Keratinocyte (primary cell): ENCODE measurements at regions not wholly inside any gene's neighbourhood (a gene's known extent, or its start where the extent isn't known, plus 50 kb on each side); places are given as distances from the start of the nearest gene placed in this dataset.

Source experiments
- DNase-seq: peaks from one replicate; pipeline ENCODE4 v3.0.0-alpha.2; 2011; ENCODE audit warnings: low read depth, missing footprints, low spot score
- FAIRE-seq: peaks from 2 replicates; lab custom pipeline; 2011; peaks lifted over from hg19 to GRCh38; lab: Jason Lieb, UNC
- H2AFZ ChIP-seq: 2 replicates; pipeline ENCODE4 v1.6.0; 2012; ENCODE audit warnings: low read length, control low read depth, inconsistent platforms; ENCODE audit not compliant: control insufficient read depth
- H3K27ac ChIP-seq: 2 replicates; pipeline ENCODE4 v1.5.1; 2011; ENCODE audit warnings: low read length; ENCODE audit not compliant: control insufficient read depth, insufficient read depth
- H3K27me3 ChIP-seq: 3 replicates; pipeline ENCODE4 v1.6.0; 2011; ENCODE audit warnings: low read length; ENCODE audit not compliant: control insufficient read depth, insufficient read depth; ENCODE audit errors: extremely low read depth
- H3K36me3 ChIP-seq, 2 experiments: 2 replicates in 1 of 2; 3 replicates in 1 of 2; pipeline ENCODE4 v1.5.1; 2011; ENCODE audit warnings: low read length in 2 of 2, mild to moderate bottlenecking in 1 of 2; ENCODE audit not compliant: control insufficient read depth in 2 of 2, insufficient read depth in 2 of 2; ENCODE audit errors: extremely low read depth in 1 of 2
- H3K4me1 ChIP-seq: 3 replicates; pipeline ENCODE4 v1.5.1; 2011; ENCODE audit warnings: low read length; ENCODE audit not compliant: control insufficient read depth, insufficient read depth; ENCODE audit errors: extremely low read depth
- H3K4me2 ChIP-seq: 3 replicates; pipeline ENCODE4 v1.6.0; 2011; ENCODE audit warnings: low read depth, low read length; ENCODE audit not compliant: control insufficient read depth, insufficient read depth; ENCODE audit errors: extremely low read depth
- H3K4me3 ChIP-seq, 3 experiments: fragments of 200-600 bp in 1 of 3; sonication (generic) in 1 of 3; 2 replicates in 2 of 3; 3 replicates in 1 of 3; pipeline ENCODE4 v1.5.1; 2011 to 2016; ENCODE audit warnings: low read length in 3 of 3, mild to moderate bottlenecking in 3 of 3, control low read depth in 2 of 3, inconsistent platforms in 1 of 3, low read depth in 1 of 3, mixed read lengths in 1 of 3, mixed run types in 1 of 3, moderate library complexity in 1 of 3; ENCODE audit not compliant: control insufficient read depth in 2 of 3, insufficient read depth in 2 of 3; ENCODE audit errors: extremely low read depth in 1 of 3
- H3K79me2 ChIP-seq: 2 replicates; pipeline ENCODE4 v1.6.0; 2012; ENCODE audit warnings: low read length; ENCODE audit not compliant: control insufficient read depth, insufficient read depth
- H3K9ac ChIP-seq: 3 replicates; pipeline ENCODE4 v1.6.0; 2011; ENCODE audit warnings: low read length; ENCODE audit not compliant: control insufficient read depth, insufficient read depth; ENCODE audit errors: extremely low read depth
- H3K9me1 ChIP-seq: 3 replicates; pipeline ENCODE4 v1.6.0; 2011; ENCODE audit warnings: low read length; ENCODE audit not compliant: control insufficient read depth, insufficient read depth; ENCODE audit errors: extremely low read depth
- H3K9me3 ChIP-seq: 2 replicates; pipeline ENCODE4 v1.5.1; 2012; ENCODE audit warnings: low read depth, low read length; ENCODE audit not compliant: control insufficient read depth
- H4K20me1 ChIP-seq: 3 replicates; pipeline ENCODE4 v1.6.0; 2011; ENCODE audit warnings: low read length; ENCODE audit not compliant: control insufficient read depth, insufficient read depth; ENCODE audit errors: extremely low read depth
- EZH2 ChIP-seq: IDR thresholded peaks from one replicate; pipeline ENCODE4 v1.6.1; 2012; ENCODE audit warnings: inconsistent platforms, mild to moderate bottlenecking, low read length, moderate library complexity
- dilution Hi-C: fragments of 300-500 bp; cut with MboI; formaldehyde crosslinking; loops from one replicate; pipeline ENCODE4 v1.7.0; 2020; ENCODE audit warnings: low sequenced_read_pairs; ENCODE audit not compliant: extremely low pct_ligation_motif_present
- TF ChIP-seq, protein P1 (sequence below), 3 experiments: IDR thresholded peaks in 1 of 3; conservative IDR thresholded peaks in 1 of 3; optimal IDR thresholded peaks in 1 of 3; 2 replicates in 2 of 3; 3 replicates in 1 of 3; pipeline versions ENCODE3 to v1.5.1; 2011; ENCODE audit warnings: low read length in 3 of 3, mild to moderate bottlenecking in 3 of 3, moderate library complexity in 2 of 3, control low read depth in 1 of 3, inconsistent platforms in 1 of 3; ENCODE audit not compliant: insufficient read depth in 2 of 3; ENCODE audit errors: extremely low read depth in 1 of 3

DNA sequence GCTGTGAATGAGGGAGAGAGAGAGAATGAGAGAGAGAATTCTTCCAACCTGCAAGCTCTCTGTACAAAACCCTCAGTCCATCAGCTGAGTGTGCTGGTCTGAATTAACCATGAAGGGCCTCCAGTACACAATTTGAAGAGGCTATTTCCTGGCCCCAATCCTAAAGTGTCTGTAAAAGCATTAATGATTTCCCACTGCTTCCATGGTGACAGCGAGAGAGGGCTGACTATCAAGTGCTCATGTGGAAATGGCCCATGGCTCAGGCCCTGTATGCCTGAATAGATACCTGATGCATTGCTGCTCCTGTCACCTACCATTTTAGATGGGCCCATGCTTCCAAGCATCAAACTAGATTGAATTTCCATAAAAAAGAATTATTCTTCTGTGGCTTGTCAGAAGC, 592.4 kb downstream of the KIF4B start:
- Histone ChIP-seq H3K36me3 (no peaks in the 10 kb centered on the region), H3K9me1 (no peaks in the 10 kb centered on the region), H3K79me2 (no peaks in the 10 kb centered on the region), H3K9ac (no peak overlapping the region), H3K4me2 (no peak overlapping the region), H3K27me3 (no peaks in the 10 kb centered on the region), H3K4me1 (no peaks in the 10 kb centered on the region), H3K4me3 (no peak overlapping the region), H4K20me1 (no peaks in the 10 kb centered on the region), H2AFZ (no peak overlapping the region), H3K9me3 (no peaks in the 10 kb centered on the region), H3K27ac (no peak overlapping the region)
- no peak for DNase-seq
- no peak for TF ChIP-seq EZH2
- TF ChIP-seq, protein P1, sequence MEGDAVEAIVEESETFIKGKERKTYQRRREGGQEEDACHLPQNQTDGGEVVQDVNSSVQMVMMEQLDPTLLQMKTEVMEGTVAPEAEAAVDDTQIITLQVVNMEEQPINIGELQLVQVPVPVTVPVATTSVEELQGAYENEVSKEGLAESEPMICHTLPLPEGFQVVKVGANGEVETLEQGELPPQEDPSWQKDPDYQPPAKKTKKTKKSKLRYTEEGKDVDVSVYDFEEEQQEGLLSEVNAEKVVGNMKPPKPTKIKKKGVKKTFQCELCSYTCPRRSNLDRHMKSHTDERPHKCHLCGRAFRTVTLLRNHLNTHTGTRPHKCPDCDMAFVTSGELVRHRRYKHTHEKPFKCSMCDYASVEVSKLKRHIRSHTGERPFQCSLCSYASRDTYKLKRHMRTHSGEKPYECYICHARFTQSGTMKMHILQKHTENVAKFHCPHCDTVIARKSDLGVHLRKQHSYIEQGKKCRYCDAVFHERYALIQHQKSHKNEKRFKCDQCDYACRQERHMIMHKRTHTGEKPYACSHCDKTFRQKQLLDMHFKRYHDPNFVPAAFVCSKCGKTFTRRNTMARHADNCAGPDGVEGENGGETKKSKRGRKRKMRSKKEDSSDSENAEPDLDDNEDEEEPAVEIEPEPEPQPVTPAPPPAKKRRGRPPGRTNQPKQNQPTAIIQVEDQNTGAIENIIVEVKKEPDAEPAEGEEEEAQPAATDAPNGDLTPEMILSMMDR (optimal IDR thresholded peaks at IDR 0.05 in 1 of 3, IDR thresholded peaks at IDR 0.05 in 1 of 3, conservative IDR thresholded peaks at IDR 0.05 in 1 of 3; ENCODE audit: extremely low read depth in 1 of 3, insufficient read depth in 2 of 3, low read length in 3 of 3) = no peak
- dilution Hi-C loops = no loop called here
- FAIRE-seq = no peak

DNA sequence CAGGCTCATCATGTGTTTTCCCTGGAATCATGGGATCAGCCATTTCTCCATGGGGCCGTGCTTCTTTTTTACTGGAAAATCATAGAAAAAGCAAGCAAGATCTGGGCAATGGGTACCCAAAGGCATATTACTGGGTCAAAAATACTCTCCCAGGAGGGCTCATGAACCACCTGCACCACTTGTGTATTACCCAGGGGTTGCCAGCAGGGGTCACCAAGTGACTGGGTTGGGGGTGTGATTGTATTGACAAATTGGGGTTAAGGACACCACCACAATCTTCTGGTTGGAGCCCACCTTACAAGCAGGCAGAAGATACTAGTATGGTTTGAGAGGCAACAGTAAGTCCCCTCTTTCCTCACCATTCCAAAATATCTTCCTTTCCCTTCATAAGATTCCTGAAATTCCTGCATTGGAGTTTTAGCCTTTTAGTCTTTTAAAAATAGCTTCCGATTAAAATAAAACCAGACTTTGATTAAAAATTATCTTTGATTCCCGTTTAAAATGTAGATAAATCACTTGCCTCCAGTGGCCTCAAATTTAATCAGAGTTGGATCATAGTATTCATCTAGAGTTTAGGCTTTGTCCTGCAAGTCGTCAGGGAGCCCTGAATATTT, 603.3 kb downstream of the KIF4B start:
- TF ChIP-seq, protein P1 (optimal IDR thresholded peaks at IDR 0.05 in 1 of 3, IDR thresholded peaks at IDR 0.05 in 1 of 3, conservative IDR thresholded peaks at IDR 0.05 in 1 of 3; ENCODE audit: extremely low read depth in 1 of 3, insufficient read depth in 2 of 3, low read length in 3 of 3) = peak; percentile 72 to 82 (median 78)
- TF ChIP-seq EZH2 = no peak
- H3K27me3 ChIP-seq = no peaks in the 10 kb centered on the region
- dilution Hi-C loops = no loop called here

More for the DNA sequence above, 603.3 kb downstream of the KIF4B start:
- no peaks in the 10 kb centered on the region for H3K4me1 ChIP-seq
- H3K9ac ChIP-seq = no peak overlapping the region
- no peaks in the 10 kb centered on the region for H3K9me3 ChIP-seq
- no peak overlapping the region for H2AFZ ChIP-seq
- no peak overlapping the region for H3K27ac ChIP-seq
- H3K79me2 ChIP-seq = no peaks in the 10 kb centered on the region
- H3K9me1 ChIP-seq = no peaks in the 10 kb centered on the region
- FAIRE-seq (no peak), DNase-seq (no peak)
- no peaks in the 10 kb centered on the region for H4K20me1 ChIP-seq
- no peaks in the 10 kb centered on the region for H3K36me3 ChIP-seq
- H3K4me3 ChIP-seq = no peak overlapping the region
- no peak overlapping the region for H3K4me2 ChIP-seq
